A673 (cell line): ENCODE measurements at regions not wholly inside any gene's neighbourhood (a gene's known extent, or its start where the extent isn't known, plus 50 kb on each side); places are given as distances from the start of the nearest gene placed in this dataset.

Source experiments
- BruUV-seq: library from RNA; stranded (reverse); fragments of 400-500 nt; replicated peaks from 2 replicates; lab custom pipeline; 2021; lab: Mats Ljungman, UMichigan
- CTCF ChIA-PET: fragments of 300-600 bp; sonication (Branson Sonifier 250); formaldehyde crosslinking; loops from one replicate; lab custom pipeline; 2022; ENCODE audit warnings: antibody characterized with exemption; lab: Charles Lee
- POLR2A ChIA-PET: fragments of 300-600 bp; sonication (Branson Sonifier 250); formaldehyde crosslinking; loops from one replicate; lab custom pipeline; 2022; ENCODE audit warnings: antibody characterized with exemption; ENCODE audit not compliant: low non-redundant PET; lab: Charles Lee
- DNase-seq: peaks from one replicate; pipeline ENCODE4 v3.0.0-alpha.2; 2015; ENCODE audit warnings: low spot score
- H3K27ac ChIP-seq: fragments of 200-600 bp; sonication (generic); 2 replicates; pipeline ENCODE4 v1.5.1; 2016; ENCODE audit warnings: mixed run types, low read depth, mild to moderate bottlenecking, mixed read lengths, antibody characterized with exemption, low read length; ENCODE audit not compliant: poor library complexity, severe bottlenecking
- H3K27me3 ChIP-seq: fragments of 200-600 bp; sonication (generic); replicated peaks from 2 replicates; pipeline ENCODE4 v1.6.1; 2017; ENCODE audit warnings: mixed run types, low read depth, mild to moderate bottlenecking, mixed read lengths, antibody characterized with exemption, low read length; ENCODE audit not compliant: insufficient read depth, poor library complexity
- H3K36me3 ChIP-seq: fragments of 200-600 bp; sonication (generic); 2 replicates; pipeline ENCODE4 v1.6.1; 2016; ENCODE audit warnings: mixed run types, mild to moderate bottlenecking, mixed read lengths, antibody characterized with exemption, low read length; ENCODE audit not compliant: insufficient read depth, poor library complexity, severe bottlenecking
- H3K4me1 ChIP-seq: fragments of 200-600 bp; sonication (generic); 2 replicates; pipeline ENCODE4 v1.6.1; 2017; ENCODE audit warnings: mixed run types, mild to moderate bottlenecking, mixed read lengths, antibody characterized with exemption, low read length; ENCODE audit not compliant: insufficient read depth, poor library complexity, severe bottlenecking
- H3K4me3 ChIP-seq: fragments of 200-600 bp; sonication (generic); 2 replicates; pipeline ENCODE4 v1.5.1; 2016; ENCODE audit warnings: low read depth, mixed run types, mild to moderate bottlenecking, mixed read lengths, low read length; ENCODE audit not compliant: poor library complexity, severe bottlenecking
- H3K9me3 ChIP-seq: fragments of 200-600 bp; sonication (generic); 2 replicates; pipeline ENCODE4 v1.6.1; 2016; ENCODE audit warnings: mixed run types, low read depth, mild to moderate bottlenecking, mixed read lengths, antibody characterized with exemption, low read length; ENCODE audit not compliant: poor library complexity, severe bottlenecking
- EZH2 ChIP-seq: fragments of 200-600 bp; sonication (generic); IDR thresholded peaks from 2 replicates; pipeline ENCODE4 v1.6.1; 2017; ENCODE audit warnings: borderline replicate concordance, low read depth, mild to moderate bottlenecking, mixed read lengths, antibody characterized with exemption, low read length; ENCODE audit not compliant: poor library complexity, severe bottlenecking
- intact Hi-C: fragments of 100-400 bp; cut with micrococcal nuclease; formaldehyde crosslinking; loops from one replicate; pipeline ENCODE4 v1.10.0; 2022; ENCODE audit not compliant: unreplicated experiment
- TF ChIP-seq, protein P1 (sequence below): fragments of 300-800, 200-600 bp; sonication (generic); conservative IDR thresholded peaks from 2 replicates; pipeline ENCODE4 v1.5.1; 2017; ENCODE audit warnings: low read depth, mild to moderate bottlenecking, antibody characterized with exemption, low read length, moderate library complexity, mixed read lengths

DNA sequence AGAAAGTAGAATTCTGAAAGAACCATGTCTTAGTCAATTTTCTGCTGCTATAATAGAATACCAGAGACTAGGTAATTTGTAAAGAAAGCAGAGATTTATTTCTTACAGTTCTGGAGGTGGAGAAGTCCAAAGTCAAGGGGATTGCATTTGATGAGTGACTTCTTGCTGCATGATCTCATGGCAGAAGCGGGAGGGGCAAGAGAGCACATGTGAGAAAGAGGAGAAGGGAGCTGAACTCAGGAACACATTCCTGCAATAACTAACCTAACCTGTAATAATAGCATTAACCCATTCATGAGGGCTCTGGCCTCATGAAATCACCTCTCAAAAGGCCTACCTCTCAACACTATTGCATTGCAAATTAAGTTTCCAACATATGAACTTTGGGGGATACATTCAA, 797.5 kb upstream of the POU3F3 start:
- no peaks in the 10 kb centered on the region for H3K4me1 ChIP-seq
- TF ChIP-seq, protein P1, sequence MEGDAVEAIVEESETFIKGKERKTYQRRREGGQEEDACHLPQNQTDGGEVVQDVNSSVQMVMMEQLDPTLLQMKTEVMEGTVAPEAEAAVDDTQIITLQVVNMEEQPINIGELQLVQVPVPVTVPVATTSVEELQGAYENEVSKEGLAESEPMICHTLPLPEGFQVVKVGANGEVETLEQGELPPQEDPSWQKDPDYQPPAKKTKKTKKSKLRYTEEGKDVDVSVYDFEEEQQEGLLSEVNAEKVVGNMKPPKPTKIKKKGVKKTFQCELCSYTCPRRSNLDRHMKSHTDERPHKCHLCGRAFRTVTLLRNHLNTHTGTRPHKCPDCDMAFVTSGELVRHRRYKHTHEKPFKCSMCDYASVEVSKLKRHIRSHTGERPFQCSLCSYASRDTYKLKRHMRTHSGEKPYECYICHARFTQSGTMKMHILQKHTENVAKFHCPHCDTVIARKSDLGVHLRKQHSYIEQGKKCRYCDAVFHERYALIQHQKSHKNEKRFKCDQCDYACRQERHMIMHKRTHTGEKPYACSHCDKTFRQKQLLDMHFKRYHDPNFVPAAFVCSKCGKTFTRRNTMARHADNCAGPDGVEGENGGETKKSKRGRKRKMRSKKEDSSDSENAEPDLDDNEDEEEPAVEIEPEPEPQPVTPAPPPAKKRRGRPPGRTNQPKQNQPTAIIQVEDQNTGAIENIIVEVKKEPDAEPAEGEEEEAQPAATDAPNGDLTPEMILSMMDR: no peak
- no peak for TF ChIP-seq EZH2
- BruUV-seq: no TSS peak
- DNase-seq: no peak
- no peak overlapping the region for H3K4me3 ChIP-seq
- H3K27me3 ChIP-seq: no peaks in the 10 kb centered on the region
- POLR2A ChIA-PET: no interaction called here
- CTCF ChIA-PET: no interaction called here
- H3K27ac ChIP-seq: no peak overlapping the region
- intact Hi-C loops: no loop called here
- H3K36me3 ChIP-seq: no peaks in the 10 kb centered on the region
- peaks cover 6% of the 10 kb centered on the region for H3K9me3 ChIP-seq

DNA sequence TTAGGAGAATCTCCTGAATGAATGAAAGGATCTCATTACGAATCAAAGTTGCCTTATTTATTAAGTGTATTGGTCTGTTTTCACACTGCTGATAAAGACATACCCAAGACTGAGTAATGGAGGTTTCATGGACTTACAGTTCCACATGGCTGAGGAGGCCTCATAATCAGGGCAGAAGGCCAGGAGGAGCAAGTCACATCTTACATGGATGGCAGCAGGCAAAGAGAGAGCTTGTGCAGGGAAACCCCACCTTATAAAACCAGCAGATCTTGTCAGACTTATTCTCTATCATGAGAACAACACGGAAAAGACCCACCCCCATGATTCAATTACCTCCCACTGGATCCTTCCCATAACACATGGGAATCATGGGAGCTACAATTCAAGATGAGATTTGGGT, 785.2 kb upstream of the POU3F3 start:
- Histone ChIP-seq H3K36me3 (no peaks in the 10 kb centered on the region), H3K27ac (no peak overlapping the region), H3K27me3 (no peaks in the 10 kb centered on the region), H3K4me1 (no peaks in the 10 kb centered on the region), H3K4me3 (no peak overlapping the region), H3K9me3 (no peaks in the 10 kb centered on the region)
- intact Hi-C loops: no loop called here
- BruUV-seq: no TSS peak
- CTCF ChIA-PET: no interaction called here
- TF ChIP-seq EZH2: no peak
- TF ChIP-seq, protein P1: no peak
- no peak for DNase-seq
- POLR2A ChIA-PET: no interaction called here

DNA sequence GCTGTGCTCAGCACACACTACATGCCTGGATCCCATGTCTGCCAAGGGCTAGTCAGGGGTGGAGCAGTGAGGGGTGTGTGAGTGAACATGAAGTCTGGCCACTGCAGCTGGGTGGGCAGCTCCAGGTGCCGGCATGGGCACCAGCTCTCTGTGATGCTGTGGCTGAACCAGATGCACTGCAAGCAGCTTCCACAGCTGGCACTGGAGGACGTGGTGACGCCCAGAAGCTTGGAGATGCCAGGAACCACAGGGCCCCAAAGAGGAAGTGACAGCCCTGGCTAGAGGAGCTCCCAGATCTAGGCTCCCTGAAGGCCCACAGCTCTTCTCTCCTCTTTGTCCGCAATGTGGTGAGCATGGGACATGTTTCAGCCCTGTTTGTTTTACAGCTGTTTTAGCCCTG, 776.3 kb upstream of the POU3F3 start:
- ChIA-PET CTCF (no interaction called here), POLR2A (no interaction called here)
- H3K9me3 ChIP-seq: no peaks in the 10 kb centered on the region
- intact Hi-C loops: no loop called here
- H3K4me3 ChIP-seq: no peak overlapping the region
- TF ChIP-seq, protein P1: no peak
- TF ChIP-seq EZH2: no peak
- no peaks in the 10 kb centered on the region for H3K4me1 ChIP-seq
- H3K27me3 ChIP-seq: no peaks in the 10 kb centered on the region
- no peak overlapping the region for H3K27ac ChIP-seq
- no peak for DNase-seq
- BruUV-seq: no TSS peak
- H3K36me3 ChIP-seq: no peaks in the 10 kb centered on the region
